22Rv1 (cell line): ENCODE measurements at regions not wholly inside any gene's neighbourhood (a gene's known extent, or its start where the extent isn't known, plus 50 kb on each side); places are given as distances from the start of the nearest gene placed in this dataset.

Experiments
- H3K27ac ChIP-seq: fragments of 450-650 bp; 2 replicates; pipeline ENCODE4 v1.5.1; 2017
- ZFX ChIP-seq: fragments of 450-650 bp; IDR thresholded peaks from 2 replicates; pipeline ENCODE4 v1.6.1; 2017; ENCODE audit warnings: antibody characterized with exemption, borderline replicate concordance
- TF ChIP-seq, protein P1 (sequence below): fragments of 450-650 bp; IDR thresholded peaks from 2 replicates; pipeline ENCODE4 v1.5.1; 2017; ENCODE audit warnings: mild to moderate bottlenecking

DNA sequence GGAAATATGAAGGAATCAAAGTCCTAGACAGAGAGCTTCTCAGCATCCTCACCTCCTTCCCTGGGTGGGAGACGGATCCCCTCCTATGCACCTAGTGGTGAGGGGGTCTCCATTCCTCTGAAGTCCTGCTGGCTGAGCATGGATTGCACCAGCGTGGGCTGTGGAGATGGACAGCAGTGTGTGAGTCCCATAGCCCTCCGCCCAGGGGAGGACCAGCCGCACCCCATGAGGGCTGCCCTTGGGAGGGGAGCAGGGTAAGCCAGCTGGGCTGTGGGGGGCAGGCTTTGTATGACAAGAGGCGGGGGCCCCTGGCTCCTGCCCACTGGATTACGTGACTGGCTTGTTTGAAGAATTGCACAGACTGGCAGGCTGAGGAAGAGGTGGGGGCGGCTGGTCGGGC, 768.2 kb downstream of the GALR1 start:
- no peak for TF ChIP-seq ZFX
- TF ChIP-seq, protein P1, sequence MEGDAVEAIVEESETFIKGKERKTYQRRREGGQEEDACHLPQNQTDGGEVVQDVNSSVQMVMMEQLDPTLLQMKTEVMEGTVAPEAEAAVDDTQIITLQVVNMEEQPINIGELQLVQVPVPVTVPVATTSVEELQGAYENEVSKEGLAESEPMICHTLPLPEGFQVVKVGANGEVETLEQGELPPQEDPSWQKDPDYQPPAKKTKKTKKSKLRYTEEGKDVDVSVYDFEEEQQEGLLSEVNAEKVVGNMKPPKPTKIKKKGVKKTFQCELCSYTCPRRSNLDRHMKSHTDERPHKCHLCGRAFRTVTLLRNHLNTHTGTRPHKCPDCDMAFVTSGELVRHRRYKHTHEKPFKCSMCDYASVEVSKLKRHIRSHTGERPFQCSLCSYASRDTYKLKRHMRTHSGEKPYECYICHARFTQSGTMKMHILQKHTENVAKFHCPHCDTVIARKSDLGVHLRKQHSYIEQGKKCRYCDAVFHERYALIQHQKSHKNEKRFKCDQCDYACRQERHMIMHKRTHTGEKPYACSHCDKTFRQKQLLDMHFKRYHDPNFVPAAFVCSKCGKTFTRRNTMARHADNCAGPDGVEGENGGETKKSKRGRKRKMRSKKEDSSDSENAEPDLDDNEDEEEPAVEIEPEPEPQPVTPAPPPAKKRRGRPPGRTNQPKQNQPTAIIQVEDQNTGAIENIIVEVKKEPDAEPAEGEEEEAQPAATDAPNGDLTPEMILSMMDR: no peak

DNA sequence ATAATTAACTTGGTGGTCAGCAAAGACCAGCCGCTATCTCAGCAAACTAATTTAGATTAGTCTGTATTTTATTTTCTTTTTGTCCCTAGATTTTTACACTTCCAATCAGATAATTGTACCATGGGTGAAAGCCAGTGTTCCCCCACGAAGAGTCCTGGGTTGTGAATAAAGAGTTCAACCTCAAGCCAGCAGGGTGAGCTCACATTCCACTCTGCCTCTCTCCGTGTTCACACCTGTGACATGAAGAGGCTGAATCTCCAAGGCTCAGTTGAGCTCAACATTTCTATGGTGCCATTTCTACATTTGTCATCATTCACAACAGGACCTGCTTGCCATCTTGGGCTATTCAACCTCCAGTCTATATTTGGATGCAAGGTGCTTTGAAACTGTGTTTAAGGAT, 771.5 kb downstream of the GALR1 start:
- TF ChIP-seq, protein P1: no peak; the same call in 1 of the 2 replicates
- TF ChIP-seq ZFX: no peak
- H3K27ac ChIP-seq: no peak overlapping the region

More for the DNA sequence above, 768.2 kb downstream of the GALR1 start:
- H3K27ac ChIP-seq: no peak overlapping the region

DNA sequence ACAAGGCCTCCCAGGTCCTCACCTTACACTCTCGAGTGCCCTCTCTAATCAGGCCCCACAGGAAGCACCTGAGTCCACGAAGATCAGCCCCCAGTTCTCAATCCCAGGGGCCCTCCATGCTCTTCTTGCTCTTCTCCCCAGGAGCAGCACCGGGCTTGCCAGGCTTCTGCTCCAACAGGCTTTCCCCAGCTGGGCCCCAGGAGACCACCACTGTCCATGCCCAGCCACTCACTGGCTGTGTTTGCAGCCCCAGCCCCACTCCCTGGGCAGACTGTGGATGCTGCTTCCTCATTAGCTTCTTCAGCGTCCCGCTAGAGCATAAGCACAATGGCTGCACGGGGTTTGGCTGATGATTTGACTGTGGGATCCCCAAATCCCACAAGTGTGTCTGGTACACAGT, 781.9 kb downstream of the GALR1 start:
- no peak for TF ChIP-seq ZFX
- TF ChIP-seq, protein P1: no peak
- H3K27ac ChIP-seq: no peak overlapping the region

DNA sequence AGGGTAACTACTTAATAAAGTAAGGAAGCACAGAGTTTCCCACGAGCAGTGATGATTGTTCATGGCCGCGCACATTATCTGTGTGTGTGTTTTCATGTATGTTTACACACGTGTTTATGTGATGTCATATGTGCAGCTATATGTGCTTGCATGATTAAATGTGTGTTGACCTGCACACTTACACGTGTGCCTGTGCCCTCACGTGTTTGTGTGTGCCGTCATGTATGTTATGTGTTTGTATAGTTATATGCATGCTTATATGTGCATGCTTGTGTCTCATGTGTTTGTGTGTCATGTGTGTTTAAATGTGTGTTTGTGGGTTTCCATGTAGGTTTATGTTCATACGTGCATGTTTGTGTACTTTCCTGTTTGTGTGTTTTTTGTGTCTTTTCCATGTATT, 782.3 kb downstream of the GALR1 start:
- TF ChIP-seq ZFX: no peak
- TF ChIP-seq, protein P1: no peak

DNA sequence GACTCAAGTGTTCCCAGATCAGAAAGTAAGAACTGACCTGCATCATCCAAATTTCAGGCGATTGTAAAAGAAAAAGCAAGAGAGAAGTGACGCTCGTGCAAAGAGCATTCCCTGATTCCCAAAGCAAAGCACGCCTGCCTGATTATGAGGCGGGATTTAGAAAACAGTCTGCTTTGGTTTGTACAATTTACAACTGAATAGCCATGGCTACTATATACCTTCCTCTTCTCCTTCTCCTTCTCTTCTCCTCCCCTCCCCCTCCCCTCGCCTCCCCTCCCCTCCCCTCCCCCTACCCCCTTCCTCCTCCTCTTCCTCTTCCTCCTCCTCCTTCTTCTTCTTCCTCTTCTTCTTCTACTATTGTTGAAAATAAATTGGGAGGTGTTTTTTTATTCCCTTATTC, 782.9 kb downstream of the GALR1 start:
- TF ChIP-seq ZFX: no peak
- H3K27ac ChIP-seq: no peak overlapping the region

More for the DNA sequence above, 782.3 kb downstream of the GALR1 start:
- no peak overlapping the region for H3K27ac ChIP-seq

DNA sequence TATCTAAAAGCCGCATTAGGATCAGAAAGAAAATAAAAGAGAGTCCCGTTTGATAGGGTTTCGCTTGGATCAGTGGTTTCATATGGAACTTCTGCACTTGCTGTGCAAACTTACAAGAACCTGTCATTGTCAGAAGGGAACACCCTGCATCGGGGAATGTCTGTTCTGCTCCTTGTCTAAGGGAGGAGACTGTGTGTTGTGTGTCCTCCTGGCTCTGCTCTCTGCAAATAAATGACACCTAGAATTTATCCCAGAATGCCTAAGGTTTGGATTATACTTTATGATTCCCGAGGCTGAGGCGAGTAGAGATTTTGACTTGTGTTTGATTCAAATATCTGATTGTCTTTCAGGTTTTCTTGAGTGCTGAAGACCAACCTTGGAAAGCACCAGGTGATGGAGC, 785.1 kb downstream of the GALR1 start:
- no peak overlapping the region for H3K27ac ChIP-seq
- TF ChIP-seq ZFX: no peak
- TF ChIP-seq, protein P1: no peak

DNA sequence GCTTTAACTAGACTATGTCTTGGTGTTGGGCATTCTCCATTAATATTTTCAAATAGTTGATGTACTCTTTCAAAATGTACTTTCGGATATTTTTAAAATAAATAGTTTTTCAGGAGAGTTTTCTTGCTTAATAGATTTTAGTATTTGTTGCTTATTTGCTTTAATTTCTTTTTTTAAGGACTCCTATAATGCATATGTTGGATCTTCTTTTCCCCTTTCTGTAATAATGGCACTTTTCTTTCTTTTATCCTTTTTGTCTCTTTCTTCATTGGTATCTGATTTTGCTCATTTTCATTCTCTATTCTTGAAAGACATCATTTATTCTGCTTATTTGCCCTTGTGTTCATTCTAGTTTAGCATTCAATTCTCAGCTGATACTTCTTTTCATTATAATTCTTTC, 791.6 kb downstream of the GALR1 start:
- no peak overlapping the region for H3K27ac ChIP-seq
- TF ChIP-seq, protein P1: no peak
- TF ChIP-seq ZFX: no peak

DNA sequence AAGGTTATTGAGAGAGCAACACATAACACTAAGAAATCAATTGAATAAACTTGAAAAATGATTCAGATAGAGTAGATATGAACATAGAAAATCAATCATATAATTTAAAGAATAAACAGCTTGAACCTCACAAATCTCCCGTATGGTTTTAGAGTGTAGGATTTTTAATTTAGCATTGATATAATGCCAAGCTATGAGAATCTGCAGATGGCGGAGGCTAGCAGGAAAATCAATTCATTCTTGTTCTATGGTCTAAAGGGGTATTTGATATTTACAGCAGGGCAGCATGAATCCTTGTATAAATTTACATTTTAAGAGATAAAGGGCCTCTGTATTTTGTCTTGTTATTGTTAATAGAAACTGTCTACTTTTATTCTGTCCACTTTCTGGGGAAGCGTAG, 797.0 kb downstream of the GALR1 start:
- H3K27ac ChIP-seq: no peak overlapping the region

More for the DNA sequence above, 797.0 kb downstream of the GALR1 start:
- no peak for TF ChIP-seq ZFX
